NCI-H2171 treated with DMSO at 0.1 percent for 48 hours (cell line): ENCODE measurements at regions not wholly inside any gene's neighbourhood (a gene's known extent, or its start where the extent isn't known, plus 50 kb on each side); places are given as distances from the start of the nearest gene placed in this dataset.
"Not testable (repeated sequence)": the region's sequence is repeated elsewhere in the genome, so short reads cannot be mapped to it uniquely, and the experiment has no call there.

Experiments
- DNase-seq: peaks from one replicate; lab custom pipeline; 2025; lab: John Stamatoyannopoulos, UW

- DNase-seq: no peak
Observed at GRCh38 chr3:78314327-78314726, 1274.4 kb downstream of the ROBO2 start.

- no peak for DNase-seq
Observed at GRCh38 chr3:78317774-78318173, 1277.9 kb downstream of the ROBO2 start.

GRCh38 chr3:78322780-78323179 lies 1282.9 kb downstream of the ROBO2 start:
- DNase-seq: no peak

- no peak for DNase-seq
Observed at GRCh38 chr3:78337801-78338211, 1297.9 kb downstream of the ROBO2 start.

- no peak for DNase-seq
Observed at GRCh38 chr3:78338405-78338804, 1298.5 kb downstream of the ROBO2 start.

GRCh38 chr3:78343221-78343620 lies 1303.3 kb downstream of the ROBO2 start:
- DNase-seq: no peak

GRCh38 chr3:78344267-78344666 lies 1304.4 kb downstream of the ROBO2 start:
- not testable (repeated sequence) for DNase-seq

- DNase-seq: no peak
Observed at GRCh38 chr3:78344918-78345317, 1305.0 kb downstream of the ROBO2 start.

GRCh38 chr3:78347176-78347575 lies 1307.3 kb downstream of the ROBO2 start:
- no peak for DNase-seq

- DNase-seq: no peak
Observed at GRCh38 chr3:78348664-78349063, 1308.8 kb downstream of the ROBO2 start.

- no peak for DNase-seq
Observed at GRCh38 chr3:78349571-78349970, 1309.7 kb downstream of the ROBO2 start.

- DNase-seq: no peak
Observed at GRCh38 chr3:78351334-78351733, 1311.4 kb downstream of the ROBO2 start.

- DNase-seq: no peak
Observed at GRCh38 chr3:78353231-78353630, 1313.3 kb downstream of the ROBO2 start.

- DNase-seq: no peak
Observed at GRCh38 chr3:78360849-78361248, 1321.0 kb downstream of the ROBO2 start.

GRCh38 chr3:78368636-78369345 lies 1328.9 kb downstream of the ROBO2 start:
- no peak for DNase-seq

GRCh38 chr3:78390221-78390620 lies 1350.3 kb downstream of the ROBO2 start:
- no peak for DNase-seq

GRCh38 chr3:78398401-78398800 lies 1358.5 kb downstream of the ROBO2 start:
- no peak for DNase-seq

GRCh38 chr3:78402720-78403119 lies 1362.8 kb downstream of the ROBO2 start:
- peak; percentile 2 for DNase-seq

- no peak for DNase-seq
Observed at GRCh38 chr3:78405745-78406144, 1362.1 kb downstream of the ROBO1 start.

GRCh38 chr3:78406396-78406795 lies 1361.4 kb downstream of the ROBO1 start:
- DNase-seq: no peak

- DNase-seq: no peak
Observed at GRCh38 chr3:78410077-78410476, 1357.7 kb downstream of the ROBO1 start.

GRCh38 chr3:78414261-78414660 lies 1353.5 kb downstream of the ROBO1 start:
- no peak for DNase-seq

GRCh38 chr3:78420611-78421010 lies 1347.2 kb downstream of the ROBO1 start:
- no peak for DNase-seq

GRCh38 chr3:78421247-78421966 lies 1346.4 kb downstream of the ROBO1 start:
- DNase-seq: no peak
